Breast epithelium (tissue), 3 donors: ENCODE measurements at regions not wholly inside any gene's neighbourhood (a gene's known extent, or its start where the extent isn't known, plus 50 kb on each side); places are given as distances from the start of the nearest gene placed in this dataset.

ENCODE experiments used
- CTCF ChIP-seq, 3 donors: fragments of 450-650 bp; IDR thresholded peaks; one replicate each; pipeline ENCODE4 v1.5.1; 2016 to 2017; ENCODE audit warnings: antibody characterized with exemption in 3 of 3, mild to moderate bottlenecking in 3 of 3, moderate library complexity in 3 of 3
- POLR2A ChIP-seq: fragments of 450-650 bp; IDR thresholded peaks from one replicate; pipeline ENCODE4 v1.6.1; 2016; ENCODE audit warnings: antibody characterized with exemption, mild to moderate bottlenecking, moderate library complexity
- POLR2AphosphoS5 ChIP-seq, 3 donors: sonication (generic); formaldehyde crosslinking; IDR thresholded peaks; one replicate each; pipeline ENCODE4 v1.6.1; 2017; ENCODE audit warnings: antibody characterized with exemption in 3 of 3

GRCh38 chr4:14303856-14304255, 676.3 kb upstream of the BOD1L1 start:
- TF ChIP-seq POLR2A (no peak), CTCF (IDR thresholded peaks at IDR 0.05) (no peak), POLR2AphosphoS5 (IDR thresholded peaks at IDR 0.05) (no peak)
